ENCODE measurements at regions not wholly inside any gene's neighbourhood (a gene's known extent, or its start where the extent isn't known, plus 50 kb on each side); places are given as distances from the start of the nearest gene placed in this dataset.

DNA sequence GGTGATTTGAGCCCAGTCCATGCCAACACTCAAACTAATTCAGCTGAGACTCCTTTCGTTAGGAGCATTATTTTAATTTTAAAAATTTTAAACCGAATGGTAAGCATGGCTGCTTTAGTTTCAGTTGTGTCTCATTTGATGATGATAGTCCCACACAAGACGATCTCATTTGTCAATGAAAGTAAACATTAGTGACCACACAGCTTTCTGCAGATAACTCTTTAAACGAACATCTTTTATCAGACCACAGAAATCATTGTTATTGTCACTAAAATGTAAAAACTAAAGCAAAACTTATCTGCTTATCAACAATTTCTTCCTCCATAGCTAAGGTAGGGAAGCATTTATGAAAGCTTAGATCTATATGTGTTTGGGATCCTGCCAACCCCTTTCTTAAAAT is 382.2 kb downstream of the ZFHX3 start:
- Histone ChIP-seq H3K4me3 (peak overlapping the region; percentile 72), H3K4me1 (replicated peaks in 1 of 2; ENCODE audit: control insufficient read depth in 2 of 2, insufficient read depth in 2 of 2, low read length in 2 of 2) (peaks cover 5 to 7% of the 10 kb centered on the region in 2 experiments; a peak in 4 of 5 replicates), H3K79me2 (ENCODE audit: control insufficient read depth, insufficient read depth, low read length) (peaks cover 45% of the 10 kb centered on the region), H3K27ac (ENCODE audit: extremely low read depth, low read depth, low read length) (peak overlapping the region; percentile 93; the same call in 2 of the 3 replicates), H3K36me3 (ENCODE audit: control insufficient read depth, insufficient read depth, low read length) (no peaks in the 10 kb centered on the region), H3K9me1 (ENCODE audit: control insufficient read depth, insufficient read depth, low read length) (no peaks in the 10 kb centered on the region), H3K4me2 (ENCODE audit: insufficient read depth, low read length) (peak overlapping the region; percentile 97), H2AFZ (ENCODE audit: low read depth, low read length) (peak overlapping the region; percentile 93; the same call in 1 of the 2 replicates), H4K20me1 (replicated peaks; ENCODE audit: control insufficient read depth, insufficient read depth, low read length) (no peaks in the 10 kb centered on the region), H3K9ac (ENCODE audit: insufficient read depth in 1 of 2, low read depth in 2 of 2, low read length in 2 of 2) (peak overlapping the region in 1 of 2 experiments; percentile 92; a peak in 3 of 4 replicates), H3K27me3 (ENCODE audit: control insufficient read depth in 2 of 2, insufficient read depth in 2 of 2, low read length in 2 of 2) (no peaks in the 10 kb centered on the region), H3K9me3 (replicated peaks; ENCODE audit: control insufficient read depth, insufficient read depth, low read depth, low read length) (no peaks in the 10 kb centered on the region)
- ChIA-PET POLR2A (no interaction called here), CTCF (ENCODE audit: low intra/inter-chr PET ratio) (no interaction called here)
- peak; percentile 11 for FAIRE-seq
- in situ Hi-C loops (cut with MboI) (no loop called here), intact Hi-C loops (cut with micrococcal nuclease) (no loop called here)
- no TSS peak for BruUV-seq (replicated peaks)
- peak in 1 of 4 experiments; percentile 7 for DNase-seq (ENCODE audit: extremely low read depth in 1 of 4, low spot score in 3 of 4)
- WGBS (ENCODE audit: insufficient coverage, low coverage, missing lambda C conversion rate), result 2% methylated on average over 4 of the region's 4 CpGs
- no peak for ATAC-seq
- no peak for TF ChIP-seq ELF4 (CRISPR knock-in tag; IDR thresholded peaks at IDR 0.05)
- TF ChIP-seq, protein P1, sequence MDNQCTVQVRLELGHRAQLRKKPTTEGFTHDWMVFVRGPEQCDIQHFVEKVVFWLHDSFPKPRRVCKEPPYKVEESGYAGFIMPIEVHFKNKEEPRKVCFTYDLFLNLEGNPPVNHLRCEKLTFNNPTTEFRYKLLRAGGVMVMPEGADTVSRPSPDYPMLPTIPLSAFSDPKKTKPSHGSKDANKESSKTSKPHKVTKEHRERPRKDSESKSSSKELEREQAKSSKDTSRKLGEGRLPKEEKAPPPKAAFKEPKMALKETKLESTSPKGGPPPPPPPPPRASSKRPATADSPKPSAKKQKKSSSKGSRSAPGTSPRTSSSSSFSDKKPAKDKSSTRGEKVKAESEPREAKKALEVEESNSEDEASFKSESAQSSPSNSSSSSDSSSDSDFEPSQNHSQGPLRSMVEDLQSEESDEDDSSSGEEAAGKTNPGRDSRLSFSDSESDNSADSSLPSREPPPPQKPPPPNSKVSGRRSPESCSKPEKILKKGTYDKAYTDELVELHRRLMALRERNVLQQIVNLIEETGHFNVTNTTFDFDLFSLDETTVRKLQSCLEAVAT (IDR thresholded peaks at IDR 0.05), result no peak
- TF ChIP-seq, protein P2, sequence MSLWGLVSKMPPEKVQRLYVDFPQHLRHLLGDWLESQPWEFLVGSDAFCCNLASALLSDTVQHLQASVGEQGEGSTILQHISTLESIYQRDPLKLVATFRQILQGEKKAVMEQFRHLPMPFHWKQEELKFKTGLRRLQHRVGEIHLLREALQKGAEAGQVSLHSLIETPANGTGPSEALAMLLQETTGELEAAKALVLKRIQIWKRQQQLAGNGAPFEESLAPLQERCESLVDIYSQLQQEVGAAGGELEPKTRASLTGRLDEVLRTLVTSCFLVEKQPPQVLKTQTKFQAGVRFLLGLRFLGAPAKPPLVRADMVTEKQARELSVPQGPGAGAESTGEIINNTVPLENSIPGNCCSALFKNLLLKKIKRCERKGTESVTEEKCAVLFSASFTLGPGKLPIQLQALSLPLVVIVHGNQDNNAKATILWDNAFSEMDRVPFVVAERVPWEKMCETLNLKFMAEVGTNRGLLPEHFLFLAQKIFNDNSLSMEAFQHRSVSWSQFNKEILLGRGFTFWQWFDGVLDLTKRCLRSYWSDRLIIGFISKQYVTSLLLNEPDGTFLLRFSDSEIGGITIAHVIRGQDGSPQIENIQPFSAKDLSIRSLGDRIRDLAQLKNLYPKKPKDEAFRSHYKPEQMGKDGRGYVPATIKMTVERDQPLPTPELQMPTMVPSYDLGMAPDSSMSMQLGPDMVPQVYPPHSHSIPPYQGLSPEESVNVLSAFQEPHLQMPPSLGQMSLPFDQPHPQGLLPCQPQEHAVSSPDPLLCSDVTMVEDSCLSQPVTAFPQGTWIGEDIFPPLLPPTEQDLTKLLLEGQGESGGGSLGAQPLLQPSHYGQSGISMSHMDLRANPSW (CRISPR knock-in tag; IDR thresholded peaks at IDR 0.05), result no peak

All from K562 (cell line).